DMS 273 (cell line): ENCODE measurements at regions not wholly inside any gene's neighbourhood (a gene's known extent, or its start where the extent isn't known, plus 50 kb on each side); places are given as distances from the start of the nearest gene placed in this dataset.
A peak's percentile ranks its signal among the peaks of the same experiment; 100 is the strongest.
"Not testable (repeated sequence)": the region's sequence is repeated elsewhere in the genome, so short reads cannot be mapped to it uniquely, and the experiment has no call there.

ENCODE experiments used
- DNase-seq: peaks from one replicate; lab custom pipeline; 2025; ENCODE audit not compliant: unreplicated experiment; lab: John Stamatoyannopoulos, UW

DNA sequence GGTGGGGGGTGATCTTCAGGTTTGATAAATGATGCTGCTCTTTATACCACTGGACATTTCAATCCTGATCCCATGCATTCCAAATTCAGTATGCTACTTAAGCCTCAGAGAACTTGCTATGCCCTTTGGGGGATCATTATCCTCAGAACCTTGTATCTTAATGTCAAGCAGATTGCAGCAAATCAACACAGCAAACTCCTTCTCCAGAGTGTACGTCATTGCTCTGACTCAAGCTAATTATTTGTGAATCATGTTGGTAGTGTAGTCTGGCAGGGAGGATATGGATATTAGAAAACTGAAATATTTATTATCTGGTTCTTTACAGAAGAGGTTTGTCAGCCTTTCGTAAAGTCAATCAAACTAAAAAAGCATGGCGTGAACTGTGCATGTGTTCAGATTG is 562.5 kb upstream of the FAM98A start:
- no peak for DNase-seq

DNA sequence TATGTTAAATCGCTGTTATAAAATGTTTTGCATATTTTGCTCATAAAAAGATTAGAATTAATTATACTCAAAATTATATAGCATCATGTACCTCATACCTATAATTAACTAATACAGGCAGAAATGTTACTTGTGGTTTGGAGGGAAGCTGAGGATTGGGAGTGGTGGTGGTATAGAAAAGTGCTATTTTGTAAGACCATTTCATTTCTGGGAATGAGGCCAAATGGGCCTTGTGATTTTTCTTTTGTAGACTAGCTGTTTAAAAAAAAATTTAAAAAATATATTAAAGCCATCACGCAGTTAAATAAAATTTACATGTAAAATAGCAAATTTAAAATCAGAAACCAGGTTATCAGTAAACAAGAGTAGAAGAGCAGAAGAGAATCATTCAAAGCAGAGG is 560.8 kb upstream of the FAM98A start:
- no peak for DNase-seq

DNA sequence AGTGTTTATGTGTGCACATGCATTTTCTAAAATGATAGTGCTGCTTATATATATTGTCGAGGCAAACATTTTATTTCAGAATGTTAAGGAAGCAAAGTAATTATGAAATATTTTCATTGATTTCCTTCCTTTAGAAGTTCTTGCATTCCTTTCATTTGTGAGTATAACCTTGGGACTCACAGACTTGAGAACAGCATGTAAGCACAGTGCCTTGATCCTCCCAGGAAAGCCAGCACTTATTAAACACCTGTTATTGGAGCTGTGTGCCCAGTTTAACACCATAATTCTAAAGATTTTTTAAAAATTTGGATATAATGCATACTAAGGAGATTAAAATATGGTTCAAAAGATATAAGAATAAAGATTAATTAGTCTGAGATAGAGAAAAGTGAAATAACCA is 554.4 kb upstream of the FAM98A start:
- no peak for DNase-seq

DNA sequence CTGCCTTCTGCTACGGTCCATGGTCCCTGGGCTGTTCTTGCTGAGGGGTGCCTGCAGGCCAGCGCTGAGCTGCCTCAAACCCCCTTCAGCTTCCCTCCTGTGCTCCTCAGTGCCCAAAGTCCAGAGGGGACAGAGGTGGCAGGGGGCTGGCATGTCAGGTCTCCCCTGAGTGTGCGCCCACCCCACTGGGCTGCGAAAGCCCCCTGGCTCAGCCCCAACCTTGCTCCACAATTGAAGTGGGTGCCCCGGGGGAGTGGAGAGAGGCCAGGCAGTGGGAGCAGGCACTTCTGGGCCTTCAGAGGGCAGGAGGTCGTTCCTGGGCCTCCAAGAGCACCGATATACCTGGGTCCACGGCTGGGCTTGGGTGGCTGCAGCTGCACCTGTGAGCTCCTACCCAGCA is 548.7 kb upstream of the FAM98A start:
- DNase-seq: no peak

DNA sequence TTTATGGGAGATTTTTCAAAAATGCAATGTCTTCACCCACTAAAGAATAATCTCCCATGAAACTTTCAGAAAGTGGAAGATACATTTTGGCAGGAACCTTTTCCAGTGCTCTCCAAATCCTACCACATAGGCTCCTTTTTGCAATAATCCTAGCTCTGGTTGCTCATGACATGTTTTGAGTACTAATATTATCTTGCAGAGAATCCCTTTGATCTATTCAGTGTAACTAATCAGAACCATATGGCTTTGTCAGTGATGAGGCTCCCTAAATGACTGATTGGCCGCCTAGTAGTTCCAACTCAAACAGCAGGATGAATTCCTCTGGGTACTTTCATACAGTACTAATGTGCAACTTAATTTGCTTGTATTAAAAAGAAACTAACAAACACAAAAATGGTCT is 544.0 kb upstream of the FAM98A start:
- no peak for DNase-seq

DNA sequence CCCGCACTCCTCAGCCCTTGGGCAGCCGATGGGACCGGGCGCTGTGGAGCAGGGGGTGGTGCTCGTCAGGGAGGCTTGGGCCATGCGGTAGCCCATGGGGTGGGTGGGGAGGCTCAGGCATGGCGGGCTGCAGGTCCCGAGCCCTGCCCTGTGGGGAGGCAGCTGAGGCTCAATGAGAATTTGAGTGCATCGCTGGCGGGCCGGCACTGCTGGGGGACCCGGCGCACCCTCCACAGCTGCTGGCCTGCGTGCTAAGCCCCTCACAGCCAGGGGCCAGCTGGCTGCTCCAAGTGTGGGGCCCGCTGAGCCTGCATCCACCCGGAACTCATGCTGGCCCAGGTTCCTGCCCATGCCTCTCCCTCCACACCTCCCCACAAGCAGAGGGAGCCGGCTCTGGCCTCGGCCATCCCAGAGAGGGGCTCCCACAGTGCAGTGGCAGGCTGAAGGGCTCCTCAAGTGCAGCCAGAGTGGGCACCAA is 543.5 kb upstream of the FAM98A start:
- not testable (repeated sequence) for DNase-seq

DNA sequence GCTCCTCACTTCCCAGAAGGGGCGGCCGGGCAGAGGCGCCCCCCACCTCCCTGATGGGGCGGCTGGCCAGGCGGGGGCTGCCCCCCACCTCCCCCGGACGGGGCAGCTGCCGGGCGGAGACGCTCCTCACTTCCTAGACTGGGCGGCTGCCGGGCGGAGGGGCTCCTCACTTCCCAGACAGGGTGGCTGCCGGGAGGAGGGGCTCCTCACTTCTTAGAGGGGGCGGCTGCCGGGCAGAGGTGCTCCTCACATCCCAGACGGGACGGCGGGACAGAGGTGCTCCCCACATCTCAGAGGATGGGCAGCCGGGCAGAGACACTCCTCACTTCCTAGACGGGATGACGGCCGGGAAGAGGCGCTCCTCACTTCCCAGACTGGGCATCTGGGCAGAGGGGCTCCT is 534.0 kb upstream of the FAM98A start:
- not testable (repeated sequence) for DNase-seq

DNA sequence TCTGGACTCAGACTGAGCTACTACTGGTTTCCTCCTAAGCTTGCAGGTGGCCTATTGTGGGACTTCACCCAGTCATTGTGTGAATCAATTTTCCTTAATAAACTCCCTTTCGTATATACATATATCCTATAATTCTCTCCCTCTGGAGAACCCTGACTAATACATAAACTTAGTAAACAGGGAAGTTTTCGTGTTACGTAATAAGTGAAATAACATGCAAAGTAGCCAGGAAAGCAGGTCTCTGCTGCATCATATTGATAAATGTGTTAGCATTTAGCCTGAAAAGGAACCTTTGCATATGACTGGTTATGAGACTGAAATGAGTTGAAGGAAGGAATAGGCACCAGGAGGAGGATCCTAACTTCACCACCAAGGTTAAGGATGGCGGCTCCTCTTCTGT is 527.2 kb upstream of the FAM98A start:
- no peak for DNase-seq

DNA sequence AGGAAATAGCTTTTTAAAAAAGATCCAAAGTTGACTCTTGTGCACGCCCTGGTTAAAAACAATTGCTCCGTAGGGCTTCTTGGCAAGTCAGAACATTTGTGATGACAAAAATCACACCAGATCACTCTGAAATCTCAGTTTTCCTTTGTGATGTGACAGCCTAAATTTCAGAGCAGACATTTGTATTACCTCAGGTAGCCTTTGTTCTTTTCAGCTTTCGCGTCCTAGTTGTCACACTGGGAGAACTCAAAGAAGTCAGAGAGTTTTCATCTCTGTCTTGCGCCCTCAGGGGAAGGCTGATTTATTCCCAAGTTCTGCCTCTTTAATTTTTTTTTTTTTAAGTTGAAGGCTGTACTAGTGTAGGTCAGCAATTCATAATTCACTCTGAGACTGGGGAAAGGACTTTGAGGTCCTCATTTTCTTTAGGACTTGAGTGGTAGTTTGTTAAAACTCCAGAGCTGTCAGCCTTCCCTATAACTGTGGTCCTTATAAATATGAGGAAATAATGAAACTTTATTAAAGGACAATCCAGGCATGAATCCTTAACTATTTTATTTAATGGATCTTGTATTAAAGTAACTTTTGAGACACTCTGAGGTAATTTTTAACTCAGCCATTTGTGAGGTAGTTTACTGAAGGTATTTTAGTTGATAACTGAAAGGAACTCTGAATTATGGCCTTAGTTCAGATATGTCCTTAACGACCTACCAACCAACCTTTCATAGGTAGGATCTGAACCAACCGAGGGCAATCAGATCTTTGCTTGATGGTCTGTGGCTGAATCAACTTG is 525.1 kb upstream of the FAM98A start:
- no peak for DNase-seq

DNA sequence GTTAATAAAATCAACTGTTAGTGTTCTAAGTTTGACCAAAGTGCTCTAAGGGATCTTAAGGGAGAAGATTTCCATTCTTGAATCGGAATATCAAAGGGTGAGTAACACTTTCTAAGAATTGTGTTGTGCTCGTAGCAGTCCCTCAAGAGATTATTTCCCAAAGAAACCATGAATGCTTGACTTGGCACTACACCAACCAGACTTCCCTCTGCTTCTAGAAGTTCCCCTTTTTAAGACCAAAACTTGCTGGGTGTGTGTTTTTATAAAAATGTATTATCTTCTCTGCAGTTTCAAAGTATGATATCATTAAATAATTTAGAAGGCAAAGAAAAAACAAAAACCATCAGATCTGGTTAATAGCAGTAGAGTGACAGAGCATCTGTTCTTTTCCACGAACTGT is 522.0 kb upstream of the FAM98A start:
- DNase-seq: no peak

DNA sequence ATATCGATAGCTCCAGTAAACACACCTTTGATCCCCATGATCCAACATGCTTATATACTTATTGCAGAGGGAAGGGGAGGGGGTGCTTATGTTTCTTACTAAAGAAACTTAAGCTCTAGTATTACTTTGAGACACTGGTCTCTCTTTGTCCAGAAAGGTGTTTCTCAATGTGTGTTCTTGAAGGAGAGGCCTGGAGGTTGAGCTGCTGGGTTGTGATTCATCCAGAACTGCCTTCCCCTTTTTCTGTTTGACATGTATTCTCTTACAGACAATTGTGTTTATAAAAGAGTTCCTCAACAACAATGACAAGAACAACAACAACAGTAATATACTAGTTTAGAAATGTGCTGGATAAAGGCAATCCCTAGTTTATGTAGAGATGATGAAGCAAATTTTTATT is 516.0 kb upstream of the FAM98A start:
- no peak for DNase-seq

DNA sequence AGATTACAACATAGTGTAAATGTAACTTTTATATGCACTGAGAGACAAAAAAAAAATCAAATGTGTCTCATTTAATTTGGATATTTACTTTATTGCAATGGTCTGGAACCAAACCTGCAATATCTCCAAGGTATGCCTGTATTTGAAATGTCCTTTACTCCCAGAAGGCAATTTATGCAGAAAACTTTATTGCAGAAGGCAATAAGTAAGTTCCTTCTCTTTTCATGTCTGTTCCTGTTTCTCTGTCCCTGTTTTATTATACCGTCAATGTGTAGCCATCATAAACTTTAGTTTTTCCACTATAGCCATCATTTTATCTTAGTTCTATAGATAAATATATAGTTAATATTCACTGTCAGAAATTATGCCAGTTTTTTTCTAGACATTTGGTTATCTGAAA is 513.1 kb upstream of the FAM98A start:
- no peak for DNase-seq

DNA sequence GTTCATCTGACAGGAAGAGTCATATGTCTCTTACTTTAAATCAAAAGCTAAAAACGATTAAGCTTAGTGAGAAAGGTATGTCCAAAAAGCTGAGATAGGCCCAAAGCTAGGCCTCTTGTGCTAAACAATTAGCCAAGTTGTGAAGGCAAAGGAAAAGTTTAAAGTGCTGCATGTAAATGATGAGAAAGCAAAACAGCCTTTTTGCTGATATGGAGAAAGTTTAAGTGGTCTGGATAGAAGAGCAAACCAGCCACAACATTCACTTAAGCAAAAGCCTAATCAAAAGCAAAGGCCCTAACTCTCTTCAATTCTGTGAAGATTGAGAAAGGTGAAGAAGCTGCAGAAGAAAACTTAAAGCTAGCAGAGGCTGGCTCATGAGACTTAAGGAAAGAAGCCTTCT is 511.3 kb upstream of the FAM98A start:
- no peak for DNase-seq

DNA sequence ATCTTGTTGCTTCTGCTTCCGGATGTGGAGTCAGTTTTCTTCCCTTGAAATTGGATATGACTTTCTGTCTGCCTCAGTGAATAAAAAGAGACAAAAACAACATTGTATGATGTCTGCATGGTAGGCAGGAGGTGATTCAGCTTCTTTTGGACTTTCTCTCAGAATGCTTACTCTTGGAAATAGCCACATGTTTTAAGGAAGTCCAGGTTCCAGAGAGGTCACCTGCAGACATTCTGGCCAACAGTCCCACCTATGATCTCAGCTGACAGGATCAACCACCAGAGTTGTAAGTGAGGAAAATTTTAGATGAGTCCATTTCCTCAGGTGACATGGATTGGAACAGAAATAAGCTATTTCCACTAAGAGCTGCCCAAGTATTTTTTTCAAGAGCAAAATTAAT is 508.7 kb upstream of the FAM98A start:
- no peak for DNase-seq

DNA sequence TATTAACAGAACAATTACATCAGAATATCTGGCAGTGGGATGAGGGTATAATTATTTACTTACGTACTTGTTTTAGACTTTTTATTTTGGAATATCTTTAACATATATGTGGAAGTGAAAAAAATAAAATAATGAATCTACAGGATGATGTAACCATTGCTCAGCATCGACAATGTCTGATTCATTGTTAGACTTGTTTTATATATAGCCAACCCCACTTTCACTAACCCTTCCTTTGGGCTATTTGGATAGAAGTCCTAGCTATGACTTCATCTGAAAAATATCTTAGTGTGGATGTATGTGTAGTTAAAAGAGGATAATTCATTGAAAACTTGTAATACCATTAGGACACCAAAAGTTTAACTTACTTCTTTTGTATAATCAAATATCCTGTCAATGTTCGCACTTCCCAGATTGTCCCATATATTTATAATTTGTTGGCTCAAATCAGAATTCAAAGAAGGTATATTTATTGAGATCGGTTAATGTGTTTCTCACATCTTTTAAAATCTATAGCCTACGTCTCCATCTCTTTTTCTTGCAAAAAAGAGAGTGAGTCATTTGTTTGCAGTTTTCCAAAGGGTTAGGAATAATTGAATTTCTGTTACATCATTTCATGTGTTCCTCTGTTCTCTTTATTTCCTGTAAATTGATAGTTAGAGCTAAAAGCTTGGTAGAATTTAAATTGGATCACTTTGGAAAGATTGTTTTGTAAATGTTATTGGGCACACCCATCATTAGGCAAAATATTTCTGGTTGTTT is 506.1 kb upstream of the FAM98A start:
- no peak for DNase-seq

DNA sequence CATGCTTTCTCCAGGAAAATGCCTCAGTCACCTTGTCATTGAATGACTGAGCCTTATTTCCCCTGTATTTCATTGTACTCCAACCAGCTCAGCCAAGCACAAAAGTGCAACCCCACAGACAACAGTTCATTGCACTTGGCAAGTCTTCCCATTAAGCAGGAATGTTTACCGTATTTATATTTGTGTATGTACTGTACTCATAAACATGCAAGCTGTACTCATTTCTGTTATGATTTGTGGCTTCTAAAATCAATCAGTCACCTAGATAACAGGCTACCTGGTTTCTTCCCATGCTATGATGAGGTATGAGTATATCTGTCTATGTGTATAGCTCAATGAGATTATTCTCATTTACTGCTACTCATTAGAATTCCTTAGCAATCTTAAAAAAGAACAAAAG is 505.5 kb upstream of the FAM98A start:
- no peak for DNase-seq

DNA sequence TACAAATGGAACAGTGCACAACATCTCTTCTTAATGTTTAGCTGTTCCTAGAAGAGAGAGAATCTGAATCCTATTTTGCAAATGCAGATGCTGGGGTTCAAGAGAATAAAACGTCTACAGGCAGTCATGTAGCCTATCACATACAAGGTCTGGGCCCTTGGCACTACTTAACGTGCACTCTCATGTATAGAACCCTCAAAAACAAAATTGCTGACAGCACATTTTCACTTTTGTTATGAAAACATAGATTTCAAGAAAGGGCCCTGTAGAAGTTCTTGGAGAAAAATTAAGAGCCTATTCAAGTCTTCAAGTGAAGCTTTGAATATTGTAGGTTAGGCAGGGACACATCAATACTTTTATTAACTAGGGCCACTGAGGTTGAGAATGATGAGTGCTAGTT is 504.3 kb upstream of the FAM98A start:
- no peak for DNase-seq

DNA sequence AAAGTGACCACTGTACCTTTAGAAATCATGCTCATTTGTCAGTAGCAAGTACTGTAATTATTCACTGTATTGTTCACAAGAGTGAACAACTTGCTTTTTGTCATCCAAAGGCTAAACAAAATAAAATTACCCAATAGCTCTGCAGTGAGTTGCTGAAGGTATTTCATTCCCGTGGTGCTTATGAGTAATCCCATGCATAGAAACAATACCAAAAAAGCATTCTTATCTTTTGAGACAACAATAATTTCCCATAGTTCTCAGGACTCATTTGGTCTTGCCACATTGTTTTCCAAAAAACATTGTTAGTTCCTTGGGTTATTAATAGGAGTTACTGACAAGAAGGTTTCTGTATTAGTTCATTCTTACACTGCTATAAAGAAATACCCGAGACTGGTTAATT is 503.2 kb upstream of the FAM98A start:
- DNase-seq: no peak

DNA sequence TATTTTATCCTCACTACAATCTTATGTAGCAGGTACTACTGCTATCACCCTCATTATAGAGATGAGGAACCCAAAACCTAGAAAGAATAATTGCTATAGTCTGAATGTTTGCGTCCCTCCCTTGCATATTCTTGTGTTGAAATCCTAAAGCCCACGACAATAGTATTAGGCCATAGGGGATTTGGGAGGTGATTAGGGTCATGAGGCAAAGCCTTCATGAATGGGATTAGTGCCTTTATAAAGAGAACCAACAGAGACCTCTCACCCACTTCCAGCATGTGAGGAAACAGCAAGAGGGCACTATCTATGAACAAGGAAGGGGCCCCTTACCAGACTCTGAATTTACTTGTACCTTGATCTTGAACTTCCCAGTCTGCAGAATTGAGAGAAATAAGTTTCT is 500.3 kb upstream of the FAM98A start:
- DNase-seq: no peak

DNA sequence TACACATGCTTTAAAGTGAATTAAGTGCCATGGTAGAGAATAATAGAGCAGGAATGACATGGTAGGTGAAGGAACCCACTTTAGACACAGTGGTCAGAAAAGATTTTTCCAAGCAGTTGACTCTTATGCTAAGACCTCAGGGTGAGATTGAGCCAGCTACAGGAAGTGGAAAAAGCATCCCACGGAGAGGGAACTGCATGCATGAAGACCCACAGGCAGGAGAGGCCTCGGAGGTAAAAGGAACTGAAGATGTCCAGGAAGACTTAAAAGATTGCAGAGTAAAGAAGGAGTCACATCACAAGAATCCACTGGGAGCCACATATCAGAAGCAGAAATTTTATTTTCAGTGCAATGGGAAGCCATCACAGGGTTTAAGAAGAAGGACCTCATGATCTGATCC is 499.2 kb upstream of the FAM98A start:
- no peak for DNase-seq

DNA sequence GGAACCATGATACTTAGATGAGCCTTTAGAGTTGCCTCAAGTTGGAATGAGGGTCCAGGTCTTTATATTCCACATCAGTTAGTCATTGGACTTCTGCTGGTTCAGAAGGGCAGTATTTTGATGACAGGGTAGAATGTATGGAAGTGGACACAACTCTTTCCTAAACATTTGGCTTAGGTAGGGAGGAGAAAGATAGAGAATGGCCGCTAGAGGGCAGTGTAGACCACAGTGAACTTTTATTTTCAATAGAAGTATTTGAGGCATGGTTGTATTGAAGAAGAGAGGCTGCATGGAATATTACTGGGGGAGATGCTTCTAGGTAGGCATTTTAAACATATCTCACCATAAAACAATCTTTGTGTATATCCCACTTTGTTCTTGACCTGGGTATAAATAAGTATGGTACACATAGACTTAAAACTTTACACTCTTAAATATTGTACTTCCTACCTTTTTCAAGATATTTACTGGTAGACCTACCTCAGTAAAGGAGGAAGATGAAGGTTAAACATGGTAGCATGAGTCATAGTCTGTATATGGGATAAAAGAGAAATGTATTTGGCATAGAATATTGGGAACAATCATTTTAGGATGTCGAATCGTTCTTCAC is 497.6 kb upstream of the FAM98A start:
- DNase-seq: peak; percentile 76

DNA sequence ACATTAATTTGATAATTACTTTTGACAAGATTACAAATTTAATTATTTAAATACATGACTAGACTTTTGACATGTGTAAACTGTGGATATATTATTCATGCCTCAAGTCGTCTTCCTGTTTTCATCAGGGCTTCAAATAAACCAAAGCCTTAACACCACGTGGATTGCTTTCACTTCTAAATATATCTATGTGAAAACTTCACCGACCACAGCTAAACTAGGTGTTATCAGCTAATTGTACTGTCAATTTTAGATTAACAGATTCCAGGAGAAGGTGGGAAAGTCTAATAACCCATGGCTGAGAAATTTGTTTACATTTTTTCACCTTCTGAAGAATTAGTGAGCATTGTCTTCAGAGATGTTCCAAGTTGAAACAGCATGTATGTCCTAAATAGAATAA is 494.7 kb upstream of the FAM98A start:
- DNase-seq: no peak
